OCI-LY1 (cell line): ENCODE measurements at regions not wholly inside any gene's neighbourhood (a gene's known extent, or its start where the extent isn't known, plus 50 kb on each side); places are given as distances from the start of the nearest gene placed in this dataset.

Experiments used
- EZH2 ChIP-seq: fragments of 200-600 bp; sonication (generic), shearing (Covaris generic); IDR thresholded peaks from 2 replicates; pipeline ENCODE4 v1.8.0; 2017; ENCODE audit warnings: borderline replicate concordance, mixed run types, mild to moderate bottlenecking, antibody characterized with exemption, low read length, moderate library complexity, mixed read lengths
- TF ChIP-seq, protein P1 (sequence below): fragments of 200-600 bp; sonication (generic), shearing (Covaris generic); IDR thresholded peaks from 2 replicates; pipeline ENCODE4 v1.5.1; 2017; ENCODE audit warnings: mild to moderate bottlenecking, antibody characterized with exemption, low read length, moderate library complexity, mixed read lengths

DNA sequence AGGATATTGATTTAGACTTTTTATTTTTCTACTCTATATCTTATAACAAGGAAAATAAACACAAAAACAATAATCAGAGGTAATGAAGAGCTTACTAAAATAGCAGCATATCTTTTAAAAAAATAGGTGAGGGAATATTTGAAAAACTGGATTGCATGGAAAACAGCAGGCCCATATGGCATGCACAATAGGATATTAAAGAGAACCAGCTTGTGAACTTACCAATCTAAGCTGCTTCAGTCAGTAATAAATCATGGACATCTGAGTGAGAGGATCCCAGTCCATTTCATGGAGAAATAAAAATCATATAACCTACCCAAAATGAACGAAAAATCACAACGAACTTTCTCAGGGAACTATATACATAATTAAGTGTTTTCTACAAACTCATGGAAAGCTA, 634.6 kb downstream of the ADCYAP1 start:
- TF ChIP-seq, protein P1, sequence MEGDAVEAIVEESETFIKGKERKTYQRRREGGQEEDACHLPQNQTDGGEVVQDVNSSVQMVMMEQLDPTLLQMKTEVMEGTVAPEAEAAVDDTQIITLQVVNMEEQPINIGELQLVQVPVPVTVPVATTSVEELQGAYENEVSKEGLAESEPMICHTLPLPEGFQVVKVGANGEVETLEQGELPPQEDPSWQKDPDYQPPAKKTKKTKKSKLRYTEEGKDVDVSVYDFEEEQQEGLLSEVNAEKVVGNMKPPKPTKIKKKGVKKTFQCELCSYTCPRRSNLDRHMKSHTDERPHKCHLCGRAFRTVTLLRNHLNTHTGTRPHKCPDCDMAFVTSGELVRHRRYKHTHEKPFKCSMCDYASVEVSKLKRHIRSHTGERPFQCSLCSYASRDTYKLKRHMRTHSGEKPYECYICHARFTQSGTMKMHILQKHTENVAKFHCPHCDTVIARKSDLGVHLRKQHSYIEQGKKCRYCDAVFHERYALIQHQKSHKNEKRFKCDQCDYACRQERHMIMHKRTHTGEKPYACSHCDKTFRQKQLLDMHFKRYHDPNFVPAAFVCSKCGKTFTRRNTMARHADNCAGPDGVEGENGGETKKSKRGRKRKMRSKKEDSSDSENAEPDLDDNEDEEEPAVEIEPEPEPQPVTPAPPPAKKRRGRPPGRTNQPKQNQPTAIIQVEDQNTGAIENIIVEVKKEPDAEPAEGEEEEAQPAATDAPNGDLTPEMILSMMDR, result no peak
- TF ChIP-seq EZH2, result no peak
